NCI-H2227 treated with DMSO at 0.1 percent for 48 hours (cell line): ENCODE measurements at regions not wholly inside any gene's neighbourhood (a gene's known extent, or its start where the extent isn't known, plus 50 kb on each side); places are given as distances from the start of the nearest gene placed in this dataset.
"Not testable (repeated sequence)": the region's sequence is repeated elsewhere in the genome, so short reads cannot be mapped to it uniquely, and the experiment has no call there.

Source experiments
- DNase-seq: peaks from one replicate; lab custom pipeline; 2025; lab: John Stamatoyannopoulos, UW

DNA sequence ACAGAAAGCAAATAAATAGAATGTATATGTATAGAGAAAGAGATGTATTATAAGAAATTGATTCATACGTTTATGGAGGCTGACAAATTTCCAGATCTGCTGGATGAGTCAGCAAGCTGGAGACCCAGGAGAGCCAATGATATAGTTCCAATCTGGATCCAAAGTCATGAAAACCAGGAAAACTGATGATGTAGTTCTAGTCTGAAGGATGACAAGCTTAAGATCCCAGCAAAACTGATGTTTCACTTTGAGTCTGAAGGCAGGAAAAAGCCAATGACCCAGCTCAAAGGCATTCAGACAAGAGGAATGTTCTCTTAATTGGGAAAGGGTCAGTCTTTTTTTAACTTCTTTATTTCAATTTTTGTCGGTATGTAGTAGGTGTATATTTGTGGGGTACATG, 102.6 kb downstream of the LHFPL1 start:
- DNase-seq: no peak

DNA sequence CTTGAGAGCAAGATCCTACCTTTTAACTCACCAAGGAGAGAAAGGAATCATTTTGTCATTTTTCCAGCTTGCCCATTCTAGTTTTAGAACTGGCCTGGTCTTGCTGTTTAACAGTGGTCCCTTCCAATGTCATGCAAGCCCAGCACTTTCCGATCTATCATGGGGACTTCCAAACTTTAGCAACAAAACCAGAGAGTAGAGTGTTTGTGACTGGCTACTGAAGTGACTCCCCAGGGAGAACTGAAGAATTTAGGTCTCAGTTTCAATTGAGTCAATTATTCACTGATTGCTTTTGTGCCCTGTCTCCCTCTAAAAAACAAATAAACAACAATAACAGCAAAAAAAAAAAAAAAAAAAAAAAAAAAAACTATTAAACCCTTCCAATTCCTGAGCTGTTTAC, 108.3 kb downstream of the LHFPL1 start:
- DNase-seq: no peak

DNA sequence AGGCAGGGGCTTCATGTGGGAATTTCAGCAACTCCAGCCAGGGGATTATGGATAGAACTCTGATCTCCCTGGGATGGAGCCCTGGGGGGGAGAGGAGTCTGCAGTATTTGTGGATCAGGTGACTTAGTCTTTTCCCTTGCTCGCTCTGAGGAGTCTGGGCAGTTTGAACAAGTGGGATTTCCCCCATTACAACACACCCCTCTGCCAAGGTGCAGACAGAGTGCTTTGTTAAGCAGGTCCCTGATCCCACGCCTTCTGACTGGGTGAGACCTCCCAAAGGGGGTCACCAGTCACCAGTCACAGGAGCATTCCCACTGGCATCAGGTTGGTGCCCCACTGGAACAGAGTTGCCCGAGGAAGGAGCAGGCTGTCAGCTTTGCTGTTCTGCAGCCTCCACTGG, 123.9 kb downstream of the LHFPL1 start:
- DNase-seq: no peak

DNA sequence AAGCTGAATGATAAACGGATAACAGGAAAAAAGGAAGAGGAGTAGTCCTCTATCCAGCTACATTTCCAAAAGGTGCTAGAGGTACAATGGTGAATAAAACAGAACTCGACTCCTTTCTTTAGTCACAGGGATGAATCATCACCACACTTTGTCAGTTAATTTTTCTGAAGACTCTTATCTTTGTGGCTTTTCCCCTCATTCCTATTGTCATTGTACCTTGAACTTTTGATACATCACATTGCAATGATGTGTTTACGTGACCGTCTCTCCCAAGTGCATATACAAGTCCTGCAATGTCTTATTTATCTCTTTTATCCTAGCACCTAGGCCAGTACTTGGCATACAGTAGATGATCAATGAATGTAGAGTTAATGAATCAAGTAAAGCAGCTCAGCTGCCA, 134.7 kb downstream of the LHFPL1 start:
- DNase-seq: no peak

DNA sequence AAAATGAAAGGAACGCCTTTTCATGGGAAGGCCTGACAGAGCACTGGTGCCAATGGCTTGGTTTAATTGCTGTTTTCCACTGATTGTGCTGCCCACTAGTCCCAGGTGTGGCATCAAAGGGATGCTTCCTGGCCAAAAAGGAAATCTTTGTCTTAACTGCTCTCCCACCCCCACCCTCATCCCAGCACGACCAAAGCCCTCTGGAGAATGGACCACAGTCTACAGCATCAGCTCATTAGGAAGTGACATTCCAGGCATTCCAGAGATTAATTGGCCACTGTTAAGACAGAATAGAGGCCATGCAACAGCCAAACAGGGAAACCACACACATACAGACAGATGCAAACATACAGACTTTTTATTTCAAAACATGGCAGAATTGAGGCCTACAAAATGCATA, 143.2 kb downstream of the LHFPL1 start:
- no peak for DNase-seq

DNA sequence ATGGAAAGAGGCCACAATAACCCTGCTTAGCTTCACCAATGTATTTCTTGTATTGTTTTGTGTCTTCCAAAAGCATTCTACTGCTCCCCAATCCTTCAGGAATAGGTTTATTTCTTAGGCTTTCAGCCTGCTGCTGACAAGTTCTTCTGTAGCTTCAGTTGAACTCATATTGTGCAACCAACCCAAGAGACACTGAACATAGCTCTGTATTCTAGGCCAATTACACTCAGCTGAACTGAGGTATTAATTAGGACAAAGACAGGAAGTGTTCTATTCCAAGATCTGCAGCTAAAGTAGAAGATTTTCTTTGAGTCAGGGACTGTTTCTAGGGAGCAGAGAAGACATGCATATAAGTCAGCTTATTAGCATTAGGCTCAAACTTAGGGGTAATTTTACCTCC, 151.8 kb downstream of the LHFPL1 start:
- DNase-seq: no peak

DNA sequence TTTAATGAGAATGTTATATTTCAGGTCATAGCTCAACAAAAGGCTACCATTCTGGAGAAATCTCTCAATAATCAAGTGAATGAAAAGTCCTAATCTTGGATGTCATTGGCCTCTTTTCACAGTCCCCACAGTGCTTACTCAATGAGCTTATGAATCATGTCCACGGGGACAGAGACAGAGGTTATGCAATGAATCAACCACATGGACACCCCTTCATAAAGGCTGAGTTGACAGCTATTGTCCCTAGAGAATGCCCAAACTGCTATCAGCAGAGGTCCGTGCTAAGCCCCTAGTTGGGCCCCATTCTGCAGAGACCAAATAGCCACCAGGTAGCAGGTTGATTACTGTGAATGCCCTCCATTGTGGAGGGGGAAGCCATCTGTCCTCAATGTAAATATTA, 158.1 kb downstream of the LHFPL1 start:
- no peak for DNase-seq

DNA sequence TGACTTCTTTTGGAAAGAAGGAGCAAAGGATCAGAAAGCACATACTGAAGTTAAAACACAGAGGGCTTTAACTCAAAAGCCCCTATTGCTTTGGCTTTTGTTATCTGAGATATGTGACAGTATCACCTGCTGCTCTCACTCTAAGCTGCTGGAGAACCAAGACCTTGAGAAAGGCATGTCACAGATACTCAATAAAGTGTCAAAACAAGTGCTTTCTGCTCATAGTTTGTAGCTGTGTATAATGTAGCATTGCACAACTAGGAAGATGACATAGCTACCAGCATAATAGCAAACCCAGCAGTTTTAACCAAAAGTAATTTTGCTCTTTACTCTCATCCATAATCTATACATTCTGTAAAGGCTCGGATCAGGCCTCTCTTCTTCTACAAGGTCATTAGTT, 159.6 kb downstream of the LHFPL1 start:
- DNase-seq: no peak

DNA sequence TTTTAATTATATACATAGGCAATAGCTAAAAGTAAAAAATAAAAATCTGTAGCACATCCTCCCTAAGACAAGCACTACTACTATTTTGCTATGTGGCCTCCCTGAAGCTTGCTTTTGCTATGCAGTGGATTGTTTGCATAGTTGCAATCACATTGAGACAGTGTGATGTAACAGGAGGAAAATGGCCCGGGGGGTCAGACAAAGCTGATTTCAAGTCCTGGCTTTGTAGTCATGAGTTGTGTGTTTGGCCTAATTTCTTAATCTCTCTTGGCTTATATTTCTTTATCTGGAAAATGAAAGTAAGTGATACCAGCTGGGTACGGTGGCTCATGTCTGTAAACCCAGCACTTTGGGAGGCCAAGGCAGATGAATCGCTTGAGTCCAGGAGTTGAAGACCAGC, 166.6 kb downstream of the LHFPL1 start:
- DNase-seq: no peak

DNA sequence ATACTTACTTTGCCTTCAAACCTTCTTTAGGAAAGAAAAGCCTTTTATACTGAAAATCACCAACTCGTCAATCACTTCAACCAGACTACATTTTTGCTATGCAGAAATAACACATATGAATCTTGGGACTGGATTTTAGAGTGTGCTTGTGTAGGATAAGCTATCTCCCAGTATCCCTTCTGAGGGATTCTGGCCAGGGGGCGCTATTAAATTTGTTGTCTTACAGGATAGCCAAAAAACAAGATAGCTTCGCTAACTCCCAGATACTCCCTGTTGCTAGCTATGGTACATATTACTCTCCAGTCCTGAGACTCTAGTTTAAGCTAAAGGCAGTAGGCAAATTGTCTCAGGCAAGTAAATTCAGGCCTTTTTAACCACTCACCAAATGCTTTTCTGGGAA, 167.2 kb downstream of the LHFPL1 start:
- no peak for DNase-seq

DNA sequence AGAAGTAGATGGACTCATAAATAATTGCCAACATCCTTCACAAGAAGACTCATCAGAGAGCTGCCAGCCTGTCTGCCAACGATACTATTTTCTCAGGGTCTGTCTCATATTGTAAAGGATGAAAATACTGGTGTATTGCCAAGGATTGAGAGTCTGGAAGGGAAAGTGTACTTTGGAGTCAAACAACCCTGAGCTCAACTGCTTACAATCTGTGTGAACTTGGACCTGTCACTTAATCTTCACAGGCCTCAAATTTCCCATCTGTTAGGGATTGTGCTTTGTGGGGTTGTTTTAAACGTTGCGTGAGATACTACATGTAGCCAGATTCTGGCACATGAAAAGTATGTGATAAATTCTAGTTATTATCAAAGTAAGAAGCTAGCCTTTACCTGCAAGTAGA, 169.1 kb downstream of the LHFPL1 start:
- DNase-seq: no peak

DNA sequence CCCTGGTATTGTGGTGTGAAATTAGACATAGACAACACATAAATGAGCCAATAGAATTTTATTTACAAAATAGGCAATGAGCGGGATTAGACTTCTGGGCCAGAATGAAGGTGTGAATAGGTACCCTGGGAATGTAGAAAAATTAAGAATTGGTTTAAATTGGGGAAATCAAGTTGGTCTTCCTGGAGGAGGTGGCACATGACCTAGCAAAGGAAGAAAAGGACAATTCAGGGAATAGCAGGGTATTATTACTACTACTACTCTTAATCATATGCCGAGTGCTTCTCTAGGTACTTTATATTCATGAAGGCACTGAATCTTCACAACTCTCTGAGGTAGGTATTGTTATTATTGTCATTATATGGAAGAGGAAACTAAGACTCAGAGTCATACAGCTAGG, 202.1 kb downstream of the LHFPL1 start:
- DNase-seq: no peak

DNA sequence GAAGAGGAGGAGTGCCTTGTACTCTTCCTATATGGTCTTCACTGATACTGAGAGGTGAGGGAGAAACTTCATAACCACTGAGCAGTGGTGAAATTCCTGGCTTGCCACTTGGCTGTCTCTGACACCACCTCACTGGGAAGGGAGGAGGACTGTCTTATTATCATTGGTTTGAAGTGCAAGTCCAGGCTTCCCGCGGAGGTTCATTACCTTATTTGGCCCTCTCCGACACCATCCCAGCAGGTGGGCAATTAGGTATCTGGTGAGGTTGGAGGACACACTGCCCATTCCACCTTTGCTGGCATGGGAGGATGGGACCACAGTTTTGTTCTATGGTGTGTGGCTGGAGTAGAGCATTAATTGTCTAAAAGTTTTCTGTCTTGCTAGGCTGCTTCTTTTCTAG, 206.1 kb downstream of the LHFPL1 start:
- DNase-seq: no peak

DNA sequence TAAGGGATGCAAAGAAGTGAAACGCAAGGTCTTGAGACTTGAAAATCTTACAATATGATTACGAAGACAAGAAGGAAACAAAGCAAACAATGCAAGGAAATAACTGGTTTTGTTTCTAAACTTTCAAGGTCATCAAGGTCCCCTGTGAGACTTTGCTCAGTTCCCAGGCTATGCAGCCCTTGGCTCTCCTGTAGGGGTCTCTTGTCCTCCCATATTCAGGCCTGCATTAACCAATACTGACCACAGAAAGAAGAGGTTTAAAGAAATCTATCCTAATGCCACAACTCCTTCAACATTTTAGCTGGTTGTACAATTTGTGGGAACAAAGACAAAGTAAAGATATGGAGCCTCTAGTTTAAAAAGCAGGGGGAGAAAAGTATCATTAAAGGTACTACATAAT, 209.2 kb downstream of the LHFPL1 start:
- DNase-seq: no peak

DNA sequence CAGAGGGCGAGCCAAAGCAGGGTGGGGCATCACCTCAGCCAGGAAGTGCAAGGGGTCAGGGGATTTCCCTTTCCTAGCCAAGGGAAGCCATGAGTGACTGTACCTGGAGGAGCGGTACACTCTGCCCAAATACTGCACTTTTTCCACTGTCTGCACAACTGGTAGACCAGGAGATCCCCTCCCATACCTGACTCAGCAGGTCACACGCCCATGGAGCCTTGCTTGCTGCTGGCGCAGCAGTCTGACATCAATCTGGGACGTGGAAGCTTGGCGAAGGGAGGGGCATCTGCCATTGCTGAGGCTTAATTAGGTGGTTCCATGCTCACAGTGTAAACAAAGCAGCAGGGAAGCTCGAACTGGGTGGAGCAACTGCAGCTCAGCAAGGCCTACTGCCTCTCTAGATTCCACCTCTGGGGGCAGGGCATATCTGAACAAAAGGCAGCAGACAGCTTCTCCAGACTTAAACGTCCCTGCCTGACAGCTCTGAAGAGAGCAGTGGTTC, 217.7 kb downstream of the LHFPL1 start:
- peak; percentile 5 for DNase-seq

DNA sequence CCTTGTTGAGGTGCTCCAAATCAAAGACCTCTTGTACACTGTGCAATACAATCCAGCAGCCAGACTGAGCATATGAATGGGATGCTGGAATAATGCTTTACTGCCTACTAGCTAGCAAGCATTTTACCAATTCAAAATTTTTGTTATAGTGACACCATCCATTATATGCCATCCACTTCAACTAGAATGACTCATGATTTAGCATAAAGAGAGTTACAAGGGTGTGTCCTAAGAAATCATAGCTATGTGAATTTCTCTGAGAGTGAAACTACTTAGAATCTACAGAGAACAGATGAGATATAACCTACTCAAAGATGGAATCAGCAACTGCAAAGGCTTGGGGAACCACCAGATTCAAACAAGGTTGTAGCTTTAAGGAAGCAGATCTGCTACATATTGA, 221.9 kb downstream of the LHFPL1 start:
- no peak for DNase-seq

DNA sequence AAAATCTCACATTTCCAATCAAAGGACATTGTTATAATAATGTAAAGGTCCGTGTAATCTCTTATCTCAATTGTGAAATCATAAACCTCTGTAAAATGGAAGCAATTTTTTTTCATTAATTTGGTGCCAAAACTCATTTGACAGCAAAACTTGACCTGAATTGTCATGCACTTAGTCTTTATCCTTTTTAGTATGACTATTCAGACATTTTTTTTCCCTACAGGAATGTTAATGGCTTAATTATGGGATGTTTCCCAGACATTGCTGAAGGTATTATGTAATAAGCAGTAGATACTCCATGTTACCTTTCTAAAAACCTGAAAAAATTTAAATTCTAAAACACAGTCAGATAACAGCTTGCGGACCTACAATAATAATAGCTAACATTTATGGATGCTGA, 228.9 kb downstream of the LHFPL1 start:
- DNase-seq: no peak

DNA sequence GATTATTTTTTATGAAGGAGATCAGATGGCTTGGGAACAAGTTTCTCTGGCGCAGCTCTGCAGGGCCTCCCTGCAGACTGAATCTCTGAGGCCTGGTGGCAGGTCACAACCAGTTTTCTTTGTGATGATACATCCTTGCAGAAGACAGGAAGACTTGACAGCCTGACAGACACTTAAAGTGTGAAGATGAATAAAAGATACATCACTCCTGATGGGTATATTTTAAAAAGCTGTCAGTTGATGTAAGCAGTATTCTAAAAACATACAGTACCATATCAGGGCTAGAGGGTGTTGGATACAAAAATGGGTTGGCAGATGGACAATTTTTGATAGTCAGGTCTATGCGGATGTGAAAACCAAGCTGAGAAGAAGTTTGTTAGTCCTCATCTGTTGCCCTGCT, 239.5 kb downstream of the LHFPL1 start:
- no peak for DNase-seq

DNA sequence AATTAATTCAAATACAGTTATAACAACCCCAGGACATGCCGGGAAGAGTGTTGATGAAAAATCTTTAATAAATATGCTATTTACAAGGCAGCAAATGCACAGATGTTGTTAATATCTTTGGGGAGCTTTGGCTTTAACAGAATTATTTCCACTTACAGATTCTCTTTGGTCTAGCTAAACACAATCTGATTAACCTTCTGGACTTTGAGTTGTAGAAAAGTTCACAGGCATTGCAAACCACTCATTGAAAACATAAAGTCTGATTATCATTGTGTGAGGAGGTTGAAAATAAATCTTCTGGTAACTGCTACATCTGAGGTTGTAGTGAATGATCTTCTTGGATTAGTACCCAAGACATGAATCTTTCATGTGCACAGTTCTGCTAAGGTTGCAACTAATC, 255.6 kb downstream of the LHFPL1 start:
- no peak for DNase-seq

DNA sequence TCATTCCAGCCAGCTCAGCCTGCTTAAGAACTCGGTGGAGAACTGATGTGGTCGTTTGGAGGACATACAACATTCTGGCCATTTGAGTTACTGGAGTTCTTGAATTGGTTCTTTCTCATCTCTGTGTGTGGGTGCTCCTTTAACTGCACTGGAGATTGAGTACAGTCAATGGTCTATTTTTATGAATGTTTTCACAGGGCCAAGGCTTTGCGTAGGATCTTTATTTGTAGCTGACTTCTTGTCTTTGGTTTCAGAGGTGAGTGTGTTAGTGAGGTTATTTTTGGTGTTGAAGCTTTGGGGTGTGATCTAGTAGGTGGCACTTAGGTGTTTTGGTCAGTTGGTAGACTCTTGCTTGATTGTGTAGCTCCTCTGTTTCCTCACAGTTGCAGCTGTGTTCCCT, 288.4 kb downstream of the LHFPL1 start:
- no peak for DNase-seq

DNA sequence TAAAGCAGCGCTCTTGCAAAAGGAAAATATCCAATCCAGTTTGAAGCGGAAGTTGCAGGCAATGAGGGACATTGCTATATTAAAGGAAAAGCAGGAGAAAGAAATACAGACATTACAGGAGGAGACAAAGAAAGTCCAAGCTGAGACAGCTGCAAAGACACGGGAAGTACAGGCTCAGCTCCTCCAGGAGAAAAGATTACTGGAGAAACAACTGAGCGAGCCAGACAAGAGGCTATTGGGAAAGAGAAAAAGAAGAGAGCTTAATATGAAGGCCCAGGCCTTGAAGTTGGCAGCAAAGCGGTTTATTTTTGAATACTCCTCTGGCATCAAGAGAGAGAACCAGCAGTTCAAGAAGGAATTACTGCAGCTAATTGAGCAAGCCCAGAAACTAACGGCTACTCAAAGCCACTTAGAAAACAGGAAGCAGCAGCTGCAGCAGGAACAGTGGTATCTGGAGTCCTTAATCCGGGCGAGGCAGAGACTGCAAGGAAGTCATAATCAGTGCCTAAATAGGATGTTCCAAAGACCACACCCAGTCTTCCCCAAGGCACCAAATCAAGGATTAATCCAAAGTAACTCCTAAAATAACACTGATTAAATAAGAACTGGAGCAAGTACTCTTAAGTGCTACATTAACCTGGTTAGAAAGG, 298.0 kb downstream of the LHFPL1 start:
- DNase-seq: not testable (repeated sequence)

DNA sequence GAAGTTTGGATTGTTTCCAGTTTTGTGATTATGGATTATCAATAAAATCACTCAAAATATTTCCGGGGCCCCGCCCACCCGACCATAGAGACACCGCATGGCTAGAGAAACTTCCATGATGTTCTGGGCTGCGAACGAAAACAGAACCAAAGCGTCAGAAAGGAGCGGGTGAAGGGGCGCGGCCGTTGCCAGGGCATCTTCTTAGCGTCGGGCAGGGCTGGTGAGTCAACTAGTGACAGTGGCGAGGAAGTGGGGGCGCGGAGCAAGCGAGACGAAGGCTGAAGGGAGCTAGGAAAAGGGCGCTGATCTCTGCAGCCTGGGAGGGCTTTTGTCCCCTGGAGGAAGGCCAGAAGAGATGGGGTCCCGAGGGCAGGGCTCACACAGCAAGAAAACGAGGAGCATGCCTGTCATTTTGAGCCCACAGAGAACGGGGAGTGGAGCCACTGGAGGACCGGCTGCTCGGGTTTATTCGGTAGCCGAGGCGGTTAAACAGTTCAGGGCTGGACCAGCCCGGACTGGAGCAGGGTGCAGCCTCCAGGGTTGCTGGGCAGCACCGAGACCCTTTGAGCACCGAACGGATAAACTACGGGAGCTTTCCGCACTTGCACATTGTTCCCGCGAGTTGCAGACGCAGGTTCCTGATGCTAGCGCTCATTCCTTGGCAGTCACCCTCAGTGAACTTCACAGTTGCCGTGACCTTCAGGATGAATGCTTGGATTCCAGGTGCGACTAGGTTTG, 298.1 kb upstream of the TRPC5 start:
- no peak for DNase-seq

DNA sequence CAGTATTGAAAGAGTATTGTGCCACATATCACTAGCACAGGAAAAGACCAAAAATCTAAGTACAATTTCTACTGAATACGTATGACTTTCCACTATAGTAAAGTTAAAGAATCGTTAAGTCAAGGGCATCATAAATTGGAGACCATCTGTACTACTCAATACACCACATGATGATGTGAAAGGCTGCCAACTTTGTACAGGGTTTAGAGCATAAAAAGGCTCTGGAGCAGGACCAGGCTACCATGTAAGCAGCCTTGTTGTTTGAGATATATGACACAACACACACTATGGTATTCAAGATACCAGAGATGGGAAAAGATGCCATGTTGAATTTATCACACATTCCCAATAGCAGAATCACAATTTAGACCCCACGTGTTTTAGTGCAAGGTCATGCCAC, 294.9 kb upstream of the TRPC5 start:
- DNase-seq: no peak

DNA sequence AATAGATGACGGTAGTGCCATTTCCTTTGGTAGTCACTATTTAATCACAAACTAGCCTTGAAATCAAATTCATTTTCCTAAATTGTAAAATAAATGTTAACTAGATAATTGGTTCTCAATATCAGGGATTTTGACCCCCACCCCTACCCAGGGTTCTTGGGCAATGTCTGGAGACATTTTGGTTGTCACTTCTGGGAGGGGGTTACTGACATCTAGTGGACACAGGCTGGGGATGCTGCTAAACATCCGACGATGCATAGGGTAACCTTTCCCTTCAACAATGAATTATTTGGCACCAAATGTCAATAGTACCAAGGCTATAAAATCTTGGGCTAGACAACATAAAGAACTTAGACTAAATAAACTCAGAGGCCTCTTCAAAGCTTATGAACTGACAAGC, 285.8 kb upstream of the TRPC5 start:
- DNase-seq: no peak
